ENCODE measurements at regions not wholly inside any gene's neighbourhood (a gene's known extent, or its start where the extent isn't known, plus 50 kb on each side); places are given as distances from the start of the nearest gene placed in this dataset.

DNA sequence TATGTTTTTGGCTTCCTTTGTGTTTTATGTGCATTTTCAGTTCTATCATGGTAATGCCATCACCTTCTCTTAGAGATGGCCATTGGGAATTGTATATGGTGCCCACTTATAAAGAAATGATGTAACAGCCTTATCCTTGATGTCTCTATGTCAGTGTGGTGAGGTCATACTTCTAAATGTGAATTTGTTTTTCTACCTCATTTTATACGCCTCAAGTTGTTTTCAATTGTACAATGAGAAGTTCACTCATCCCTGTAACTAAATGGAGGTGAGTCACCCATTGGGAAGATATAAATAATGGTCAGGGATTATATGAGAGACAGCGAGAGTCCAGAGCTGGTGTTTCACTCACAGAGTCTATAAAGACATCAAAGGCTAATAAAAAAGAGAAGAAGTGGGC, 402.4 kb downstream of the AGTPBP1 start:
- Histone ChIP-seq H3K4me3 (ENCODE audit: low read length) (no peak overlapping the region), H3K9me2 (ENCODE audit: insufficient read depth, low read length) (no peaks in the 10 kb centered on the region), H4K20me1 (ENCODE audit: insufficient read depth) (no peaks in the 10 kb centered on the region), H3K27me3 (ENCODE audit: insufficient read depth, low read depth, low read length) (no peaks in the 10 kb centered on the region), H3K79me2 (replicated peaks; ENCODE audit: insufficient read depth, low read length) (no peaks in the 10 kb centered on the region), H3K9ac (ENCODE audit: low read length) (no peak overlapping the region), H3K4me2 (ENCODE audit: low read length) (no peak overlapping the region), H3K27ac (ENCODE audit: low read length) (no peak overlapping the region), H3K36me3 (ENCODE audit: insufficient read depth, low read length) (no peaks in the 10 kb centered on the region), H3F3A (ENCODE audit: insufficient read depth, low read length, poor library complexity, severe bottlenecking) (no peaks in the 10 kb centered on the region), H2AFZ (ENCODE audit: low read depth, low read length) (no peak overlapping the region), H3K9me3 (ENCODE audit: low read length) (no peaks in the 10 kb centered on the region)
- TF ChIP-seq CTCF (IDR thresholded peaks at IDR 0.05; ENCODE audit: poor library complexity, severe bottlenecking), result no peak
- no peak for TF ChIP-seq MXI1 (conservative IDR thresholded peaks at IDR 0.05; ENCODE audit: poor library complexity, severe bottlenecking)
- TF ChIP-seq SMC3 (conservative IDR thresholded peaks at IDR 0.05; ENCODE audit: poor library complexity), result no peak
- TF ChIP-seq EP300 (conservative IDR thresholded peaks at IDR 0.05; ENCODE audit: poor library complexity, severe bottlenecking), result no peak
- TF ChIP-seq RAD21 (conservative IDR thresholded peaks at IDR 0.05), result no peak
- no peak for TF ChIP-seq REST (IDR thresholded peaks at IDR 0.05; ENCODE audit: borderline replicate concordance)
- TF ChIP-seq EZH2 (IDR thresholded peaks at IDR 0.05; ENCODE audit: borderline replicate concordance, insufficient read depth, low read length, poor library complexity, severe bottlenecking), result no peak
- TF ChIP-seq TAF1 (IDR thresholded peaks at IDR 0.05; ENCODE audit: low read depth), result no peak
- TF ChIP-seq POLR2AphosphoS5 (IDR thresholded peaks at IDR 0.05), result no peak

- Histone ChIP-seq H2AFZ (ENCODE audit: low read depth, low read length) (no peak overlapping the region), H3K9me3 (ENCODE audit: low read length) (no peaks in the 10 kb centered on the region), H4K20me1 (ENCODE audit: insufficient read depth) (no peaks in the 10 kb centered on the region), H3K27ac (ENCODE audit: low read length) (no peak overlapping the region), H3K36me3 (ENCODE audit: insufficient read depth, low read length) (no peaks in the 10 kb centered on the region), H3K27me3 (ENCODE audit: insufficient read depth, low read depth, low read length) (no peaks in the 10 kb centered on the region), H3K79me2 (replicated peaks; ENCODE audit: insufficient read depth, low read length) (no peaks in the 10 kb centered on the region), H3K9ac (ENCODE audit: low read length) (no peak overlapping the region), H3F3A (ENCODE audit: insufficient read depth, low read length, poor library complexity, severe bottlenecking) (no peaks in the 10 kb centered on the region), H3K4me2 (ENCODE audit: low read length) (no peak overlapping the region), H3K9me2 (ENCODE audit: insufficient read depth, low read length) (no peaks in the 10 kb centered on the region), H3K4me3 (ENCODE audit: low read length) (no peak overlapping the region)
- TF ChIP-seq TAF1 (IDR thresholded peaks at IDR 0.05; ENCODE audit: low read depth), result no peak
- no peak for TF ChIP-seq MXI1 (conservative IDR thresholded peaks at IDR 0.05; ENCODE audit: poor library complexity, severe bottlenecking)
- no peak for TF ChIP-seq EP300 (conservative IDR thresholded peaks at IDR 0.05; ENCODE audit: poor library complexity, severe bottlenecking)
- TF ChIP-seq EZH2 (IDR thresholded peaks at IDR 0.05; ENCODE audit: borderline replicate concordance, insufficient read depth, low read length, poor library complexity, severe bottlenecking), result no peak
- TF ChIP-seq CTCF (IDR thresholded peaks at IDR 0.05; ENCODE audit: poor library complexity, severe bottlenecking), result no peak
- TF ChIP-seq SMC3 (conservative IDR thresholded peaks at IDR 0.05; ENCODE audit: poor library complexity), result no peak
- TF ChIP-seq RAD21 (conservative IDR thresholded peaks at IDR 0.05), result no peak
- TF ChIP-seq REST (IDR thresholded peaks at IDR 0.05; ENCODE audit: borderline replicate concordance), result no peak
Observed at GRCh38 chr9:85334228-85334627, 407.5 kb downstream of the AGTPBP1 start.
